Ovary (tissue), 3 donors: ENCODE measurements at regions not wholly inside any gene's neighbourhood (a gene's known extent, or its start where the extent isn't known, plus 50 kb on each side); places are given as distances from the start of the nearest gene placed in this dataset.
"Not testable (repeated sequence)": the region's sequence is repeated elsewhere in the genome, so short reads cannot be mapped to it uniquely, and the experiment has no call there.

Source experiments
- EP300 ChIP-seq: sonication (generic); formaldehyde crosslinking; IDR thresholded peaks from one replicate; pipeline ENCODE4 v1.6.1; 2017; ENCODE audit warnings: antibody characterized with exemption
- POLR2A ChIP-seq: fragments of 450-650 bp; IDR thresholded peaks from one replicate; pipeline ENCODE4 v1.6.1; 2017; ENCODE audit warnings: antibody characterized with exemption, mild to moderate bottlenecking, moderate library complexity
- TF ChIP-seq, protein P1 (sequence below), 3 donors: fragments of 450-650 bp in 2 of 3; fragments of 200-600 bp in 1 of 3; IDR thresholded peaks; one replicate each; pipeline versions ENCODE4 v1.5.1 to v1.8.0; 2016 to 2022; ENCODE audit warnings: antibody characterized with exemption in 3 of 3, mild to moderate bottlenecking in 1 of 3
- donor health status: DM: no; HTN: no; CAD: no.

DNA sequence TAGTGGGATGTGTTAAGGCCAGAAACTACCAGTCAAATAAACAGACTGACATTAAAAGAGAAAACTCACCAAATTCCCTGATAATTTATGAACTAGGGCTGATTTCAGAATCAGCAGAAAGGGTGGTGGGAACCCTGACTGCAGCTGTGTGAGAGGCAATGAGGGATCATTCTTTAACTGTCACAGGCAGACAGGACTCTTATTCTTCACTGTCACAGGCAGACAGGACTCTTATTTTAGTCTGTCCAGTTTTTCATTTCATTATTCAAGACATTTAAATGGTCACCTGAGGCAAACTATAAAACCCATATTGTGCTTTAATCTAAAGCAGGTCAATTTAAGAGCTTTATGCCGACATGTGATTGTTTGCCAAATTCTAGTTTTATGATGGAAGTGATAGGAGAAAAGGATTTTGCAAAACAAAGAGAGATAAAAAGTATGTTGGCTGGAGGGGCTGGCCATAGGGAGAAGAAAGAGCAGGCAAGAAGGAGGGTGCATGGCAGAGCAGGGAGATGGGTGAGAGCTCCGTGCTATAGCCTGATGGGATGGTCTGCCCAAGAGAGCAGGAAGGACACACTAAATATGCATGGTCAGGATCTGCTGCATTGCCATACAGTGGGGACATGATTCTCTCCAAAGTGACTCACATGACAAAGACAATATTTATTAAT, 366.8 kb downstream of the ANAPC1 start:
- TF ChIP-seq, protein P1, sequence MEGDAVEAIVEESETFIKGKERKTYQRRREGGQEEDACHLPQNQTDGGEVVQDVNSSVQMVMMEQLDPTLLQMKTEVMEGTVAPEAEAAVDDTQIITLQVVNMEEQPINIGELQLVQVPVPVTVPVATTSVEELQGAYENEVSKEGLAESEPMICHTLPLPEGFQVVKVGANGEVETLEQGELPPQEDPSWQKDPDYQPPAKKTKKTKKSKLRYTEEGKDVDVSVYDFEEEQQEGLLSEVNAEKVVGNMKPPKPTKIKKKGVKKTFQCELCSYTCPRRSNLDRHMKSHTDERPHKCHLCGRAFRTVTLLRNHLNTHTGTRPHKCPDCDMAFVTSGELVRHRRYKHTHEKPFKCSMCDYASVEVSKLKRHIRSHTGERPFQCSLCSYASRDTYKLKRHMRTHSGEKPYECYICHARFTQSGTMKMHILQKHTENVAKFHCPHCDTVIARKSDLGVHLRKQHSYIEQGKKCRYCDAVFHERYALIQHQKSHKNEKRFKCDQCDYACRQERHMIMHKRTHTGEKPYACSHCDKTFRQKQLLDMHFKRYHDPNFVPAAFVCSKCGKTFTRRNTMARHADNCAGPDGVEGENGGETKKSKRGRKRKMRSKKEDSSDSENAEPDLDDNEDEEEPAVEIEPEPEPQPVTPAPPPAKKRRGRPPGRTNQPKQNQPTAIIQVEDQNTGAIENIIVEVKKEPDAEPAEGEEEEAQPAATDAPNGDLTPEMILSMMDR (IDR thresholded peaks at IDR 0.05): not testable (repeated sequence)
- TF ChIP-seq POLR2A, EP300: not testable (repeated sequence)
